Panc1 (cell line): ENCODE measurements at regions not wholly inside any gene's neighbourhood (a gene's known extent, or its start where the extent isn't known, plus 50 kb on each side); places are given as distances from the start of the nearest gene placed in this dataset.

ENCODE experiments used
- ATAC-seq: fragments of 200-7000 bp; cut with Tn5 transposase; 2 replicates; pipeline ENCODE4 v1.9.1; 2020; ENCODE audit warnings: mild to moderate bottlenecking, moderate library complexity
- BruUV-seq: library from RNA; stranded (reverse); fragments of 400-500 nt; replicated peaks from 2 replicates; lab custom pipeline; 2021; lab: Mats Ljungman, UMichigan
- CTCF ChIA-PET: fragments of 300-600 bp; sonication (Branson Sonifier 250); formaldehyde crosslinking; loops from one replicate; lab custom pipeline; 2022; ENCODE audit warnings: antibody characterized with exemption; lab: Charles Lee
- POLR2A ChIA-PET: fragments of 300-600 bp; sonication (Branson Sonifier 250); formaldehyde crosslinking; loops from one replicate; lab custom pipeline; 2022; ENCODE audit warnings: antibody characterized with exemption; lab: Charles Lee
- DNase-seq: peaks from one replicate; pipeline ENCODE4 v3.0.0-alpha.2; 2010; ENCODE audit warnings: low read depth, low spot score
- H3K27ac ChIP-seq: 2 replicates; pipeline ENCODE4 v1.5.1; 2011; ENCODE audit warnings: mild to moderate bottlenecking, low read length, inconsistent platforms
- H3K27me3 ChIP-seq: fragments of 200-500 bp; sonication (Bioruptor generic); 2 replicates; pipeline ENCODE4 v1.6.0; 2014; ENCODE audit warnings: low read length, inconsistent platforms; ENCODE audit not compliant: control insufficient read depth, insufficient read depth
- H3K36me3 ChIP-seq: fragments of 200-500 bp; sonication (Bioruptor generic); 2 replicates; pipeline ENCODE4 v1.5.1; 2014; ENCODE audit warnings: inconsistent platforms, mild to moderate bottlenecking, low read length, moderate library complexity; ENCODE audit not compliant: control insufficient read depth, insufficient read depth
- H3K4me1 ChIP-seq: 2 replicates; pipeline ENCODE4 v1.5.1; 2011; ENCODE audit warnings: inconsistent platforms, mild to moderate bottlenecking, low read length, moderate library complexity; ENCODE audit not compliant: control insufficient read depth, insufficient read depth
- H3K4me3 ChIP-seq, 2 experiments: 2 replicates each; pipeline ENCODE4 v1.5.1; 2011 to 2012; ENCODE audit warnings: low read depth in 2 of 2, low read length in 2 of 2, mild to moderate bottlenecking in 2 of 2, inconsistent platforms in 1 of 2, moderate library complexity in 1 of 2
- H3K9me3 ChIP-seq: fragments of 200-500 bp; sonication (Bioruptor generic); 2 replicates; pipeline ENCODE4 v1.5.1; 2014; ENCODE audit warnings: low read depth, mild to moderate bottlenecking, inconsistent platforms, low read length, moderate library complexity; ENCODE audit not compliant: control insufficient read depth, insufficient read depth
- POLR2AphosphoS5 ChIP-seq: IDR thresholded peaks from 2 replicates; pipeline ENCODE4 v1.6.1; 2012; ENCODE audit warnings: mild to moderate bottlenecking, low read depth, low read length, moderate library complexity
- SIN3A ChIP-seq: IDR thresholded peaks from 2 replicates; pipeline ENCODE4 v1.6.1; 2012; ENCODE audit warnings: low read depth, mild to moderate bottlenecking, low read length, moderate library complexity, borderline replicate concordance; ENCODE audit not compliant: insufficient read depth
- TCF7L2 ChIP-seq: IDR thresholded peaks from 2 replicates; pipeline ENCODE4 v1.6.1; 2011; ENCODE audit warnings: mild to moderate bottlenecking, low read depth, low read length, inconsistent platforms
- in situ Hi-C: cut with HindIII; loops from 2 replicates; pipeline ENCODE4 v1.10.0; 2016; ENCODE audit warnings: low sequenced_read_pairs, low pct_unique_long_range_greater_than_20kb
- intact Hi-C: fragments of 100-400 bp; cut with micrococcal nuclease; formaldehyde crosslinking; loops from one replicate; pipeline ENCODE4 v1.10.0; 2022; ENCODE audit not compliant: unreplicated experiment
- TF ChIP-seq, protein P1 (sequence below): fragments of 450-650 bp; IDR thresholded peaks from 2 replicates; pipeline ENCODE4 v1.5.1; 2017; ENCODE audit warnings: mild to moderate bottlenecking
- TF ChIP-seq, protein P2 (sequence below), 2 experiments: IDR thresholded peaks; 2 replicates each; pipeline ENCODE4 v1.6.1; 2011 to 2012; ENCODE audit warnings: low read depth in 2 of 2, control low read depth in 1 of 2, low read length in 1 of 2, mild to moderate bottlenecking in 1 of 2, moderate library complexity in 1 of 2; ENCODE audit not compliant: insufficient read depth in 1 of 2

DNA sequence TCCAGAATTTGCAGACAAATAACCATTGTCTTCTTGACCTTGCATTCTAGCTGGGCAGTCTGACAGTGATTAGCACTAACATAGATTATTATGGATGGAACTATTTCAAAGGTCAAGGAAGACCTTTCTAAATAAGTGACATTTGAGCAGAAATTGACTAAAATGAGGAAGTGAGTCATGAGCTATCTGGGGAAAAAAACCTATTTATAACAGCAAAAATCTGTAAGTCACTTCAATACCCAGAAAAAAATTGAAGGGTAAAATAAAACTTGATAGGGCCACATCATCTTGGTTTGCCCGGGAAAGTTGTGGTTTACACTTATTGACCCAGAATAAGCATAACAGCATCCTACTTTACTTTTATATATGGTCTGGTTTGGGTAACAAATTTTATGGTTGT is 414.6 kb upstream of the HS3ST1 start:
- Histone ChIP-seq H3K9me3 (no peaks in the 10 kb centered on the region), H3K27me3 (no peaks in the 10 kb centered on the region), H3K4me1 (no peaks in the 10 kb centered on the region), H3K4me3 (no peak overlapping the region), H3K27ac (no peak overlapping the region), H3K36me3 (no peaks in the 10 kb centered on the region)
- in situ Hi-C loops (no loop called here), intact Hi-C loops (no loop called here)
- no peak for ATAC-seq
- BruUV-seq = no TSS peak
- ChIA-PET POLR2A (no interaction called here), CTCF (no interaction called here)
- DNase-seq = no peak
- no peak for TF ChIP-seq POLR2AphosphoS5
- TF ChIP-seq, protein P1, sequence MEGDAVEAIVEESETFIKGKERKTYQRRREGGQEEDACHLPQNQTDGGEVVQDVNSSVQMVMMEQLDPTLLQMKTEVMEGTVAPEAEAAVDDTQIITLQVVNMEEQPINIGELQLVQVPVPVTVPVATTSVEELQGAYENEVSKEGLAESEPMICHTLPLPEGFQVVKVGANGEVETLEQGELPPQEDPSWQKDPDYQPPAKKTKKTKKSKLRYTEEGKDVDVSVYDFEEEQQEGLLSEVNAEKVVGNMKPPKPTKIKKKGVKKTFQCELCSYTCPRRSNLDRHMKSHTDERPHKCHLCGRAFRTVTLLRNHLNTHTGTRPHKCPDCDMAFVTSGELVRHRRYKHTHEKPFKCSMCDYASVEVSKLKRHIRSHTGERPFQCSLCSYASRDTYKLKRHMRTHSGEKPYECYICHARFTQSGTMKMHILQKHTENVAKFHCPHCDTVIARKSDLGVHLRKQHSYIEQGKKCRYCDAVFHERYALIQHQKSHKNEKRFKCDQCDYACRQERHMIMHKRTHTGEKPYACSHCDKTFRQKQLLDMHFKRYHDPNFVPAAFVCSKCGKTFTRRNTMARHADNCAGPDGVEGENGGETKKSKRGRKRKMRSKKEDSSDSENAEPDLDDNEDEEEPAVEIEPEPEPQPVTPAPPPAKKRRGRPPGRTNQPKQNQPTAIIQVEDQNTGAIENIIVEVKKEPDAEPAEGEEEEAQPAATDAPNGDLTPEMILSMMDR = no peak
- no peak for TF ChIP-seq TCF7L2
- no peak for TF ChIP-seq SIN3A
- TF ChIP-seq, protein P2, sequence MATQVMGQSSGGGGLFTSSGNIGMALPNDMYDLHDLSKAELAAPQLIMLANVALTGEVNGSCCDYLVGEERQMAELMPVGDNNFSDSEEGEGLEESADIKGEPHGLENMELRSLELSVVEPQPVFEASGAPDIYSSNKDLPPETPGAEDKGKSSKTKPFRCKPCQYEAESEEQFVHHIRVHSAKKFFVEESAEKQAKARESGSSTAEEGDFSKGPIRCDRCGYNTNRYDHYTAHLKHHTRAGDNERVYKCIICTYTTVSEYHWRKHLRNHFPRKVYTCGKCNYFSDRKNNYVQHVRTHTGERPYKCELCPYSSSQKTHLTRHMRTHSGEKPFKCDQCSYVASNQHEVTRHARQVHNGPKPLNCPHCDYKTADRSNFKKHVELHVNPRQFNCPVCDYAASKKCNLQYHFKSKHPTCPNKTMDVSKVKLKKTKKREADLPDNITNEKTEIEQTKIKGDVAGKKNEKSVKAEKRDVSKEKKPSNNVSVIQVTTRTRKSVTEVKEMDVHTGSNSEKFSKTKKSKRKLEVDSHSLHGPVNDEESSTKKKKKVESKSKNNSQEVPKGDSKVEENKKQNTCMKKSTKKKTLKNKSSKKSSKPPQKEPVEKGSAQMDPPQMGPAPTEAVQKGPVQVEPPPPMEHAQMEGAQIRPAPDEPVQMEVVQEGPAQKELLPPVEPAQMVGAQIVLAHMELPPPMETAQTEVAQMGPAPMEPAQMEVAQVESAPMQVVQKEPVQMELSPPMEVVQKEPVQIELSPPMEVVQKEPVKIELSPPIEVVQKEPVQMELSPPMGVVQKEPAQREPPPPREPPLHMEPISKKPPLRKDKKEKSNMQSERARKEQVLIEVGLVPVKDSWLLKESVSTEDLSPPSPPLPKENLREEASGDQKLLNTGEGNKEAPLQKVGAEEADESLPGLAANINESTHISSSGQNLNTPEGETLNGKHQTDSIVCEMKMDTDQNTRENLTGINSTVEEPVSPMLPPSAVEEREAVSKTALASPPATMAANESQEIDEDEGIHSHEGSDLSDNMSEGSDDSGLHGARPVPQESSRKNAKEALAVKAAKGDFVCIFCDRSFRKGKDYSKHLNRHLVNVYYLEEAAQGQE (IDR thresholded peaks at IDR 0.05; ENCODE audit: insufficient read depth in 1 of 2, low read depth in 2 of 2, low read length in 1 of 2) = no peak

- no peaks in the 10 kb centered on the region for H3K9me3 ChIP-seq
- ChIA-PET CTCF (no interaction called here), POLR2A (no interaction called here)
- no peaks in the 10 kb centered on the region for H3K36me3 ChIP-seq
- in situ Hi-C loops = no loop called here
- TF ChIP-seq POLR2AphosphoS5 (no peak), TCF7L2 (no peak), SIN3A (no peak)
- TF ChIP-seq, protein P1 = no peak
- TF ChIP-seq, protein P2 (IDR thresholded peaks at IDR 0.05; ENCODE audit: insufficient read depth in 1 of 2, low read depth in 2 of 2, low read length in 1 of 2) = no peak
- intact Hi-C loops = no loop called here
- DNase-seq (no peak), ATAC-seq (no peak)
- no peaks in the 10 kb centered on the region for H3K4me1 ChIP-seq
- H3K27ac ChIP-seq = no peak overlapping the region
- H3K27me3 ChIP-seq = no peaks in the 10 kb centered on the region
- H3K4me3 ChIP-seq = no peak overlapping the region
- BruUV-seq = no TSS peak
These were observed 414.0 kb upstream of the HS3ST1 start for GRCh38 chr4:11842620-11843263.
